ACC112 (cell line): ENCODE measurements at regions not wholly inside any gene's neighbourhood (a gene's known extent, or its start where the extent isn't known, plus 50 kb on each side); places are given as distances from the start of the nearest gene placed in this dataset.

Source experiments
- H2AFZ ChIP-seq: fragments of 200-600 bp; sonication (generic); one replicate; pipeline ENCODE4 v1.6.0; 2017; ENCODE audit warnings: antibody characterized with exemption, low read length; ENCODE audit not compliant: unreplicated experiment
- H3K27ac ChIP-seq: fragments of 200-600 bp; sonication (generic); 2 replicates; pipeline ENCODE4 v1.5.1; 2014; ENCODE audit warnings: low read depth, mild to moderate bottlenecking, antibody characterized with exemption, low read length, moderate library complexity
- H3K27me3 ChIP-seq: fragments of 200-600 bp; sonication (generic); 2 replicates; pipeline ENCODE4 v1.6.1; 2014; ENCODE audit warnings: mild to moderate bottlenecking, antibody characterized with exemption, low read length, moderate library complexity, mixed read lengths; ENCODE audit not compliant: insufficient read depth
- H3K36me3 ChIP-seq: fragments of 200-600 bp; sonication (generic); 2 replicates; pipeline ENCODE4 v1.6.1; 2016; ENCODE audit warnings: mild to moderate bottlenecking, antibody characterized with exemption, low read length, moderate library complexity, mixed read lengths; ENCODE audit not compliant: insufficient read depth
- H3K4me1 ChIP-seq: fragments of 200-600 bp; sonication (generic); one replicate; pipeline ENCODE4 v1.6.1; 2016; ENCODE audit warnings: low read length, mixed read lengths; ENCODE audit not compliant: insufficient read depth, unreplicated experiment, control insufficient read depth
- H3K4me3 ChIP-seq: fragments of 200-600 bp; sonication (generic); 2 replicates; pipeline ENCODE4 v1.5.1; 2014; ENCODE audit warnings: mild to moderate bottlenecking, low read depth, low read length
- H3K79me2 ChIP-seq: fragments of 200-600 bp; sonication (generic); one replicate; pipeline ENCODE4 v1.6.0; 2016; ENCODE audit warnings: low read length; ENCODE audit not compliant: control insufficient read depth, unreplicated experiment, insufficient read depth

DNA sequence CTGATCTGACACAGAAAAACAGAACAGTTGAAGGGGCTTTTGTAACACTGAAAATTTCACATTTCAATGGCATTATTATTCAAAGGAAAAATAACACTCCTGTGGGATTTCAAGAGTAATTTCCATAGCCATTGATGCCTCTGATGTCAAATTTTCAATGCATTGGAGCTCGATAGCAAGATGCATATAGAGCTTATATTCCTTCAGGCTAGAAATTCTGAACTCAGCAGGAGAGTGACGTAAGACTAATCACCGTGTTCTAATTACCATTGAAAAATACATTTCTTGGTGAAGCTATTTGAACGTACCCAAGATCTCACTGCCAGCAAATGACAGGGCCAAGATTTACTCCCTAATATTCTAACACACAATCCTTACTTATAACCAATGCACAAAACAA is 854.1 kb upstream of the TMEM132C start:
- no peaks in the 10 kb centered on the region for H3K27me3 ChIP-seq
- no peak overlapping the region for H3K27ac ChIP-seq
- no peak overlapping the region for H2AFZ ChIP-seq
- no peak overlapping the region for H3K4me3 ChIP-seq
- no peaks in the 10 kb centered on the region for H3K36me3 ChIP-seq
- no peaks in the 10 kb centered on the region for H3K79me2 ChIP-seq
- H3K4me1 ChIP-seq: no peaks in the 10 kb centered on the region

DNA sequence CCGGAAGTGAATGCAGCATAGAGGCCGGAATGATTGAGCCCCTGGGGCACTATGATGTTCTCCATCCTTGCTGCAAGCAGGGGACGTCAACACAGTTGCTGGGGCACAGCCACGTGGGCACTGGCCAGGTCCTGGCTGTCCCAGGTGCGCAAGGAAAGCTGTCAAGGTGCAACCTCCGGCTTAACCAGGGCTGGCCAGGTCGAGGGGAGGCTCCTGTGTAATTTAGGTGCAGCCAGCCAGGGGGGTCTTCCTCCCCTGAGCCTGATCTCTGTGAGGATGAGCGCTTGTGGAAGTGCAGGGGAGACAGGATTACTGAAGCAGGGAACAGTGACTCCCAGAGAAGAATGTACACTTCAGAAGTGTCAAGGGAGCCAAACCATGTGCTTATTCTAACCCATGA is 852.8 kb upstream of the TMEM132C start:
- H3K36me3 ChIP-seq: no peaks in the 10 kb centered on the region
- H3K79me2 ChIP-seq: no peaks in the 10 kb centered on the region
- H3K27me3 ChIP-seq: no peaks in the 10 kb centered on the region

DNA sequence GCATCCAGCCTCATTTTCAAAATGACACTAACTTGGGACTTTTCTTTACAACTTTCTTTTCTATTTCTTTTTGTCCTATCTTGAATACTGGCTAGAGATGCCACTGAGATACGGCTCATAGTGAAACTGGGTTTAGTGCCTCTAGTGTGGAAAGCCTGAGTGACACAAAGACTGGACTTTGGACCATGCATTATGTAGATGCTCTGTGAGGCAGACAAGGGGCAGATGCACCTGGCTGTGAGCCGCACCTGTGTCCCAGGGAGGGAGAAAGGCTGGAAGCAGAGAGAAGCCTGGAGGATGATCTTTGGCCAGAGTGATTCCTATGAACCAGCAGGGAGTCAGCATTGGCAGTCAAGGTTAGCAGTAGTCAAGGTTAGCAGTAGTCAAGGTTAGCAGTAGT is 852.3 kb upstream of the TMEM132C start:
- H3K4me1 ChIP-seq: no peaks in the 10 kb centered on the region
- H3K36me3 ChIP-seq: no peaks in the 10 kb centered on the region
- H3K27ac ChIP-seq: no peak overlapping the region
- H3K4me3 ChIP-seq: no peak overlapping the region
- H2AFZ ChIP-seq: no peak overlapping the region
- no peaks in the 10 kb centered on the region for H3K27me3 ChIP-seq
- no peaks in the 10 kb centered on the region for H3K79me2 ChIP-seq

More for the DNA sequence above, 852.8 kb upstream of the TMEM132C start:
- H3K27ac ChIP-seq: no peak overlapping the region
- H3K4me1 ChIP-seq: no peaks in the 10 kb centered on the region
- no peak overlapping the region for H3K4me3 ChIP-seq
- no peak overlapping the region for H2AFZ ChIP-seq

DNA sequence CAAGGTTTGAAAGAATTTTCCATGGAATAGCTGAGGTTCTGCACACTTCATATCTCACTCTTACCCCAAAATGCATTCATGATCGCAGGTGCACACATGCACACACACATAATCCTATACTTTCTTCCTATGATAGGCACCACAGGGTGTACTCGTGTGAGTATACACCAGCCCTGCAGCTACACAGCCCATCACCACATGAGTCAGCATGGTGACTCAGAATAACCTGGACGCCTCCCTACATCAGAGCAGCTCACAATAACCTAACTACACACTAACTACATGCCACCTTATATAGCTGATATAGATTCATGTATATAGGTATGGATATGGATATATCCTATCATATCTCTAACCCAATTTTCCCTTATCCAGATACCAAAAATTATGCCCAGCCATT is 850.2 kb upstream of the TMEM132C start:
- Histone ChIP-seq H3K27ac (no peak overlapping the region), H3K36me3 (no peaks in the 10 kb centered on the region), H3K79me2 (no peaks in the 10 kb centered on the region), H3K27me3 (peaks cover 8% of the 10 kb centered on the region; the same call in 1 of the 2 replicates), H2AFZ (no peak overlapping the region), H3K4me1 (no peaks in the 10 kb centered on the region), H3K4me3 (no peak overlapping the region)

DNA sequence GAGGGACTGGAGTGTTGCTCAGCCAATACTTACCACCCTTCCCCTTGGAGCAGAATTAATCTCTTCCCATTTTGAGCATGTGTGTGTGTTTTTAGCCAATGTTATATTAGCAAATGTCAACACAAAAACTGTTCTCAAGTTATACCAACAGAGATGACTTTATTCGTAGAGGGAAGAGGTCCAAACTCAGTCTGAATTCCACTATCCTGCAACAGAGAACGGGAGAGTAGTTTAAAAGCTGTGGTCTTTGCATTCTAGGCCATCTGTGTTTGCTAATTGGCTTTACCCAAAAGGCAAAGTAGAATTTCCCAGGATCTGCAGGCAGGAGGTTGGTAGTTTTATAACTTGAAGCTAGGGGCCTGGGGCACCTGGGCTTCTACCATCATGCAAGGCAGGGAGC is 847.9 kb upstream of the TMEM132C start:
- no peak overlapping the region for H3K27ac ChIP-seq
- H3K4me1 ChIP-seq: no peaks in the 10 kb centered on the region
- H3K27me3 ChIP-seq: peaks cover 9% of the 10 kb centered on the region; the same call in 1 of the 2 replicates
- no peaks in the 10 kb centered on the region for H3K36me3 ChIP-seq
- no peaks in the 10 kb centered on the region for H3K79me2 ChIP-seq
- no peak overlapping the region for H2AFZ ChIP-seq
- H3K4me3 ChIP-seq: no peak overlapping the region

DNA sequence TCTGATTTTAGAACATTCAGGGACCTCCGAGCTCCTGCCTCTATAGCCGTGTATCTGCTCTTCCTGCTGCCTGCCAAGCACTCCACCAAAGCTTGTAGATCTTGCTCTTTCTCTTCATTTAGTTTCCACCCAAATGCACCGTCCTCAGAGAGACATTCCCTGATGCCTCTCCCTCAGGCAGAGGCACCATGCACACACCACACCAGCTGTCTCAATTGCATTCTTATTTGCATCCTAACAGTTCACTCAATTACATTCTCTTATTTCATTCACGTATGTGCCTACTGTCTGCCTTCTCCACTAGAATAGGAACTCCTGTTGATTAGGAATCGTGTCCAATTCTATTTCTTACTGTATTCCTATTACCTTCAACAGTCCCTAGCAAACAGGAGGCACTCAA is 845.4 kb upstream of the TMEM132C start:
- no peak overlapping the region for H2AFZ ChIP-seq
- H3K27me3 ChIP-seq: peaks cover 9% of the 10 kb centered on the region; the same call in 1 of the 2 replicates
- no peaks in the 10 kb centered on the region for H3K79me2 ChIP-seq
- no peak overlapping the region for H3K4me3 ChIP-seq
- H3K36me3 ChIP-seq: no peaks in the 10 kb centered on the region
- no peak overlapping the region for H3K27ac ChIP-seq
- H3K4me1 ChIP-seq: no peaks in the 10 kb centered on the region

DNA sequence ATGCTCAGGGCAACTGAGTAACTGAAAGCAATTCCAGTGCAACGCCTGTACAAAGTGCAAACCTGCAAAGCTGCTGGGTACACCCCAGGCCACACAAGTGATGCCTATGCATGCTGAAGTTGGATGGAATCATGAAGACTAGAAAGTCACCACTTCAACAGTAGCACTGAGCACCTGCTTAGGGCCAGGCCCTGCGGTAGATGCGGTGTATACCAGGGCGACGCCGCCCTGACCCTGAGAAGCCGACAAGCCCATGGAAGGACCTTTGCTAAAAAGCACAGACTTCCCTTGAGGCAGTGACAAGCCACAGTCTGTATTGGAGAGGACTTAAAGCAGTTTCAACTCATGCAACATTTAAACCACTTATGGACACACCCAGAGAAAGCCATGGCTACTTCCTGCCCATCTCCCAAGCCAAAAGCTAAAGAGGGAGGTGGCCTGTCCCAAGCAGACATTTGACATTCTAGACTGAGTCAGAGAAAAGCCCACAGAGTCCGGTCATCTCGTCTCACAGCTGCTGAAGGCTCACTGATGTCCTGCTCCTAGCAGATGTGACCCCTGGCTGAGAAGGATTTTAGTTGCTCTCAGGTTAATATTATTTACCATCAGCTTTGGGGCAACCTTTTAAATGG is 843.9 kb upstream of the TMEM132C start:
- Histone ChIP-seq H3K27ac (no peak overlapping the region), H3K79me2 (no peaks in the 10 kb centered on the region), H3K4me1 (no peaks in the 10 kb centered on the region), H3K36me3 (no peaks in the 10 kb centered on the region), H3K4me3 (no peak overlapping the region), H2AFZ (no peak overlapping the region), H3K27me3 (peaks cover 9% of the 10 kb centered on the region; the same call in 1 of the 2 replicates)

DNA sequence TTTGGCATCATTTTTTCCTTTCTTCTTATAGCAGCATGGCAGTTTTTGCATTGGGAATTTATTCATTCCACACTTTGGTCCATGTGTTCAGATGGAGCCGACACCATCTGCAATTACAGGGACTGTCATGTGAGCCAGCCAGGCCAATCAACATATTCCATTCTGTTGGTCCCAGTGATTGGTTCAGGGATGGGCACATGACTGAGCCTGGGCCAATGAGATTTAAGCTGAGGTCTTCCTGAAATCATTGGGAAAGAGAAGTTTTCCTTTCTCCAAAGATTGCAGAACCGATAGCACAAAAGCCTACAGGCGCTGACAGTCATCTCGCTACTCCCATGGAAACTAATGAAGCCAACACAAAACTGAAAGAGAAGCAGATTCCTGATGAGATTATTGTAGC is 841.5 kb upstream of the TMEM132C start:
- Histone ChIP-seq H3K4me3 (no peak overlapping the region), H3K27ac (no peak overlapping the region), H3K4me1 (no peaks in the 10 kb centered on the region), H3K79me2 (no peaks in the 10 kb centered on the region), H2AFZ (no peak overlapping the region), H3K27me3 (peaks cover 9% of the 10 kb centered on the region; the same call in 1 of the 2 replicates), H3K36me3 (no peaks in the 10 kb centered on the region)

DNA sequence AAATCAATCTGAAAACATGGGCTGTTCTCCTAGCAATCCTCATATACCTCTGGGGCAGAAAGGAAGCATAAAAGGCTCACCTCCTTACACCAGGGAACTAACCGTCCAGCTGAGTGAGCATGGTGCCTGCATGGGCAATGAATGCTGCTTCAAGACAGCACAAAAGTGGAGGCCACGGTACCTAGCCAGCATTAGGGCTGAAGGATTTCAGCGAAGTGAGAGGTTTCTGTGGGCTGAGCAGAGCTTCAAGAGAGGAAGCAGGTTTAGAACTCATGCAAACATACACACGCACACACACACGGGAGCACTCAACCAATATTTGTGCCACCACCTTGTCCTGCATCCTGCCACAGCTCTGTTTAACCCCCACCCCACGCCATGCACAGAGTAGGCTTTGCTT is 838.5 kb upstream of the TMEM132C start:
- Histone ChIP-seq H3K36me3 (no peaks in the 10 kb centered on the region), H2AFZ (no peak overlapping the region), H3K4me3 (no peak overlapping the region), H3K79me2 (no peaks in the 10 kb centered on the region), H3K27me3 (peaks cover 20% of the 10 kb centered on the region; the same call in 1 of the 2 replicates), H3K27ac (no peak overlapping the region), H3K4me1 (no peaks in the 10 kb centered on the region)

DNA sequence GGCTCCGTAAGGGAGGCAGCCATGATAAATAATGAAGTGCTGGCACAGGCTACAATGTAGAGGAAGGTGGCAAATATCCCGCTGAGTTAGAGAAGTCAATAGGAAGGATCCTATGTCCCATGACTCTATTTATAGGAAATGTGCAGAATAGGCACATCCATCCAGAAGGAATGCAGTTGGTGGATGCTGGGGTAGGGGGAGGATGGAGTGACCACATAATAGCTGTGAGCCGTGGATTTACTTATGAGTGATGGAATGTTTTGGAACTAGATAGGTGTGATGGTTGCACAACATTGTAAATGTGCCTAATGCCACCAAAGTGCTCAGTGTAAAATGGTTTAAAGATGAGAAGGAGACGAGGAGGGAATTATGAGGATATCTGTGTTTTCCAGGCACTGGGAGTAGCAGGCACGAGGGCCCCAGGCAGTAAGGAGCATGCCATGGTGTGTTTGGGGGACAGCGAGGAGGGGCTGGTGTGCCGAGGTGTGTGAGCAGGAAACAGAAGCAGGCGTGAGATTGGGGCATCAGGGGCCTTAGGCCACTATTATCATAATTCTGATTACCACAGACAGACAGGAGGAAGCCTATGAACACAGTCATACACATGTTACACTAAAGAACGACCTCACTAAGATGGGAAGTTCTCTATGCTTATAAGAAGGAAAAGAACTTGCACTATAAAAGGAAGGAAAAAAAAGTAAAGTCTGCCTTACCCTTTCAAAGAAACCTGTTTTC is 837.3 kb upstream of the TMEM132C start:
- Histone ChIP-seq H3K36me3 (no peaks in the 10 kb centered on the region), H3K4me3 (no peak overlapping the region), H3K79me2 (no peaks in the 10 kb centered on the region), H3K27me3 (peaks cover 23% of the 10 kb centered on the region), H2AFZ (no peak overlapping the region), H3K27ac (no peak overlapping the region), H3K4me1 (no peaks in the 10 kb centered on the region)

DNA sequence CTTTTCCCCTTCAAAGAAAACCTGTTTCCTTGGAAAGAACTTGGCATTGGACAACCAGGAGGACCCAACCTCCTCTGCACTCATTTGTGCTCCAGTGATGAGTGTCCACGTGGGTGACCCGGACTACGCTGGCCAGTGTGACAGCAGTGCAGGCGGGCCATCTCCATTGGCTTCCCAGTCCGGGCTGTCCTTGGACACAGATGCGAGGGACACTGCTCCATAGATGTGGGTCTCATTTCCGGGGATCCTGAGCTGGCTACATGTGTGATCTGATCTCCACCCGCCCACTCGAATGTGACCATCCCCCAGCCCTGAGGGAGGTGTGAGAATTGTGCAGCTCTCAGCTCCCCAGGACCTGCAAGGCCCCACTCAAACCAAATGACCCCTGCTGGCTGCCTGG is 836.6 kb upstream of the TMEM132C start:
- H2AFZ ChIP-seq: no peak overlapping the region
- H3K4me1 ChIP-seq: no peaks in the 10 kb centered on the region
- peaks cover 24% of the 10 kb centered on the region for H3K27me3 ChIP-seq
- no peak overlapping the region for H3K4me3 ChIP-seq
- no peaks in the 10 kb centered on the region for H3K36me3 ChIP-seq
- no peaks in the 10 kb centered on the region for H3K79me2 ChIP-seq
- H3K27ac ChIP-seq: no peak overlapping the region
